DND-41 (cell line): ENCODE measurements at regions not wholly inside any gene's neighbourhood (a gene's known extent, or its start where the extent isn't known, plus 50 kb on each side); places are given as distances from the start of the nearest gene placed in this dataset.

ENCODE experiments used
- CTCF ChIP-seq: IDR thresholded peaks from 2 replicates; pipeline ENCODE4 v1.5.1; 2012; ENCODE audit warnings: borderline replicate concordance, low read length, moderate library complexity, mild to moderate bottlenecking; ENCODE audit not compliant: poor library complexity, severe bottlenecking; ENCODE audit errors: extremely low read depth
- EZH2 ChIP-seq: IDR thresholded peaks from 3 replicates; pipeline ENCODE4 v1.6.1; 2012; ENCODE audit warnings: borderline replicate concordance, low read depth, mild to moderate bottlenecking, moderate library complexity, low read length, inconsistent platforms; ENCODE audit not compliant: severe bottlenecking

GRCh38 chr2:207227749-207228145, 62.0 kb upstream of the KLF7 start:
- no peak for TF ChIP-seq CTCF
- no peak for TF ChIP-seq EZH2
